IMR-90 (cell line): ENCODE measurements at regions not wholly inside any gene's neighbourhood (a gene's known extent, or its start where the extent isn't known, plus 50 kb on each side); places are given as distances from the start of the nearest gene placed in this dataset.

Experiments used
- ATAC-seq: fragments of 200-7000 bp; cut with Tn5 transposase; 2 replicates; pipeline ENCODE4 v1.9.1; 2020; ENCODE audit warnings: low read depth, mild to moderate bottlenecking, moderate library complexity
- BruUV-seq: library from RNA; stranded (reverse); fragments of 400-500 nt; replicated peaks from 2 replicates; lab custom pipeline; 2021; lab: Mats Ljungman, UMichigan
- CTCF ChIA-PET: fragments of 300-600 bp; formaldehyde crosslinking; extraction: SDS; loops from one replicate; lab custom pipeline; 2021; ENCODE audit warnings: antibody characterized with exemption; lab: Yijun Ruan, JAX
- POLR2A ChIA-PET: fragments of 300-600 bp; sonication (Branson Sonifier 250); formaldehyde crosslinking; loops from one replicate; lab custom pipeline; 2022; ENCODE audit warnings: antibody characterized with exemption; ENCODE audit not compliant: unreplicated experiment; lab: Charles Lee
- DNase-seq: peaks from one replicate; pipeline ENCODE4 v3.0.0; 2013
- H2AFZ ChIP-seq: replicated peaks from 2 replicates; pipeline ENCODE3; 2013; ENCODE audit warnings: low read length, mild to moderate bottlenecking; ENCODE audit not compliant: poor library complexity
- H2AK5ac ChIP-seq: 2 replicates; pipeline ENCODE4 v1.6.1; 2013; ENCODE audit warnings: low read depth, low read length, inconsistent platforms
- H2AK9ac ChIP-seq: replicated peaks from 2 replicates; pipeline ENCODE3; 2013; ENCODE audit warnings: mild to moderate bottlenecking, low read depth, low read length, moderate library complexity; ENCODE audit not compliant: poor library complexity
- H2BK120ac ChIP-seq: 2 replicates; pipeline ENCODE4 v1.6.1; 2013; ENCODE audit warnings: low read depth, low read length, inconsistent platforms
- H2BK15ac ChIP-seq: 3 replicates; pipeline ENCODE4 v1.6.1; 2013; ENCODE audit warnings: low read depth, low read length, inconsistent platforms
- H2BK20ac ChIP-seq: 2 replicates; pipeline ENCODE4 v1.6.1; 2013; ENCODE audit warnings: low read depth, mild to moderate bottlenecking, inconsistent platforms, low read length, moderate library complexity
- H2BK5ac ChIP-seq: 2 replicates; pipeline ENCODE4 v1.6.1; 2013; ENCODE audit warnings: mild to moderate bottlenecking, low read depth, low read length, inconsistent platforms; ENCODE audit not compliant: poor library complexity, severe bottlenecking
- H3K14ac ChIP-seq: replicated peaks from 2 replicates; pipeline ENCODE4 v1.6.1; 2013; ENCODE audit warnings: low read depth, low read length, inconsistent platforms
- H3K18ac ChIP-seq: 2 replicates; pipeline ENCODE4 v1.6.1; 2013; ENCODE audit warnings: low read depth, low read length, control low read depth
- H3K23ac ChIP-seq: 2 replicates; pipeline ENCODE4 v1.6.1; 2013; ENCODE audit warnings: low read depth, low read length, inconsistent platforms
- H3K27ac ChIP-seq: 2 replicates; pipeline ENCODE4 v1.5.1; 2013; ENCODE audit warnings: mild to moderate bottlenecking, control low read depth, low read length; ENCODE audit not compliant: insufficient read depth
- H3K27me3 ChIP-seq: 2 replicates; pipeline ENCODE4 v1.6.1; 2013; ENCODE audit warnings: low read length; ENCODE audit not compliant: control insufficient read depth, insufficient read depth
- H3K36me3 ChIP-seq: 2 replicates; pipeline ENCODE4 v1.6.1; 2013; ENCODE audit warnings: low read length, mixed read lengths; ENCODE audit not compliant: control insufficient read depth, insufficient read depth
- H3K4ac ChIP-seq: 2 replicates; pipeline ENCODE4 v1.6.1; 2013; ENCODE audit warnings: low read depth, low read length, inconsistent platforms
- H3K4me1 ChIP-seq: 2 replicates; pipeline ENCODE4 v1.6.1; 2013; ENCODE audit warnings: low read length, mixed read lengths; ENCODE audit not compliant: control insufficient read depth, insufficient read depth
- H3K4me2 ChIP-seq: 2 replicates; pipeline ENCODE4 v1.6.1; 2013; ENCODE audit warnings: low read depth, mild to moderate bottlenecking, control low read depth, low read length, moderate library complexity
- H3K4me3 ChIP-seq: 2 replicates; pipeline ENCODE4 v1.5.1; 2013; ENCODE audit warnings: low read depth, mild to moderate bottlenecking, control low read depth, low read length, moderate library complexity; ENCODE audit not compliant: insufficient read depth
- H3K56ac ChIP-seq: 2 replicates; pipeline ENCODE4 v1.6.1; 2013; ENCODE audit warnings: low read length, inconsistent platforms; ENCODE audit not compliant: insufficient read depth; ENCODE audit errors: extremely low read depth
- H3K79me1 ChIP-seq, 2 experiments: 2 replicates each; pipeline ENCODE4 v1.6.1; 2013; ENCODE audit warnings: low read length in 2 of 2, inconsistent platforms in 1 of 2, low read depth in 1 of 2
- H3K9ac ChIP-seq: 2 replicates; pipeline ENCODE4 v1.6.1; 2013; ENCODE audit warnings: low read depth, low read length, control low read depth
- H3K9me1 ChIP-seq: 2 replicates; pipeline ENCODE4 v1.6.1; 2013; ENCODE audit warnings: low read length, inconsistent platforms; ENCODE audit not compliant: insufficient read depth
- H3K9me3 ChIP-seq: 2 replicates; pipeline ENCODE4 v1.6.1; 2013; ENCODE audit warnings: low read length; ENCODE audit not compliant: control insufficient read depth, insufficient read depth
- H4K20me1 ChIP-seq: 2 replicates; pipeline ENCODE4 v1.6.1; 2013; ENCODE audit warnings: low read length, inconsistent platforms; ENCODE audit not compliant: insufficient read depth
- H4K5ac ChIP-seq: 2 replicates; pipeline ENCODE4 v1.6.1; 2013; ENCODE audit warnings: mild to moderate bottlenecking, low read depth, low read length, control low read depth
- H4K8ac ChIP-seq, 2 experiments: 2 replicates each; pipeline ENCODE4 v1.6.1; 2013; ENCODE audit warnings: low read depth in 2 of 2, low read length in 2 of 2, control low read depth in 1 of 2, inconsistent platforms in 1 of 2
- H4K91ac ChIP-seq: 2 replicates; pipeline ENCODE4 v1.6.1; 2013; ENCODE audit warnings: low read depth, low read length, inconsistent platforms; ENCODE audit not compliant: insufficient read depth
- BHLHE40 ChIP-seq: fragments of 150-350 bp; IDR thresholded peaks from 2 replicates; pipeline ENCODE4 v1.6.1; 2016; ENCODE audit warnings: mild to moderate bottlenecking, low read depth, low read length
- MAFK ChIP-seq: IDR thresholded peaks from 2 replicates; pipeline ENCODE4 v1.6.1; 2012; ENCODE audit warnings: low read depth, low read length, improper control_type of control experiment
- RAD21 ChIP-seq: IDR thresholded peaks from 2 replicates; pipeline ENCODE4 v1.6.1; 2012; ENCODE audit warnings: low read length, improper control_type of control experiment
- RFX5 ChIP-seq: IDR thresholded peaks from 2 replicates; pipeline ENCODE4 v1.8.0; 2012; ENCODE audit warnings: low read depth, mild to moderate bottlenecking, low read length, moderate library complexity
- USF2 ChIP-seq: fragments of 150-350 bp; IDR thresholded peaks from 2 replicates; pipeline ENCODE4 v1.6.1; 2017; ENCODE audit warnings: mild to moderate bottlenecking, antibody characterized with exemption, low read length, low read depth
- WGBS, 2 experiments: methylation state at CpG; one replicate each; pipeline versions ENCODE4 v1.1.5 to v1.1.7; 2013; ENCODE audit warnings: missing lambda C conversion rate in 2 of 2; ENCODE audit not compliant: insufficient read length in 1 of 2; ENCODE audit errors: extremely low coverage in 2 of 2; 5-methylcytosine and 5-hydroxymethylcytosine counted together
- dilution Hi-C: fragments of 300-500 bp; cut with HindIII; formaldehyde crosslinking; loops from one replicate; pipeline ENCODE4 v1.14.3; 2018; ENCODE audit warnings: low sequenced_read_pairs; ENCODE audit not compliant: unreplicated experiment
- in situ Hi-C: fragments of 300-500 bp; cut with MboI; formaldehyde crosslinking; loops from 3 replicates; pipeline ENCODE4 v1.14.3; 2019; ENCODE audit warnings: low sequenced_read_pairs, inconsistent platforms, mixed read lengths
- intact Hi-C: fragments of 100-400 bp; cut with micrococcal nuclease; formaldehyde crosslinking; loops from 2 replicates; pipeline ENCODE4 v1.10.0; 2022

GRCh38 chr3:159739969-159740368 is 248.7 kb upstream of the IL12A start:
- H2BK5ac ChIP-seq, result no peak overlapping the region
- no peak overlapping the region for H3K27ac ChIP-seq
- no peak overlapping the region for H3K9ac ChIP-seq
- DNase-seq (no peak), ATAC-seq (no peak)
- no peak overlapping the region for H2AK9ac ChIP-seq
- no peak overlapping the region for H2BK15ac ChIP-seq
- peaks cover 2% of the 10 kb centered on the region; the same call in 1 of the 2 replicates for H3K4me1 ChIP-seq
- no peaks in the 10 kb centered on the region for H3K9me3 ChIP-seq
- no peak overlapping the region for H2BK120ac ChIP-seq
- ChIA-PET POLR2A (interaction anchor here (0.6 kb wide), 1 partner anchor 11 kb away, joined by 5 read pairs; no protein-coding TSS in a partner anchor), CTCF (no interaction called here)
- no peak overlapping the region for H2AK5ac ChIP-seq
- H3K4me2 ChIP-seq, result no peak overlapping the region
- no peak overlapping the region for H3K4me3 ChIP-seq
- no peaks in the 10 kb centered on the region for H4K20me1 ChIP-seq
- no peak overlapping the region; the same call in 1 of the 2 replicates for H3K14ac ChIP-seq
- no peak overlapping the region for H3K23ac ChIP-seq
- peaks cover 4 to 8% of the 10 kb centered on the region in 2 experiments; a peak in 2 of 4 replicates for H3K79me1 ChIP-seq
- peaks cover 3% of the 10 kb centered on the region; the same call in 1 of the 2 replicates for H3K9me1 ChIP-seq
- in situ Hi-C loops (no loop called here), intact Hi-C loops (no loop called here), dilution Hi-C loops (no loop called here)
- no peaks in the 10 kb centered on the region for H3K27me3 ChIP-seq
- H4K91ac ChIP-seq, result no peak overlapping the region
- BruUV-seq, result no TSS peak
- no peak overlapping the region for H4K8ac ChIP-seq
- TF ChIP-seq MAFK, result no peak
- no peak for TF ChIP-seq RAD21
- no peak for TF ChIP-seq RFX5
- TF ChIP-seq USF2, result no peak
- no peak for TF ChIP-seq BHLHE40
- no peak overlapping the region for H4K5ac ChIP-seq
- H3K18ac ChIP-seq, result no peak overlapping the region
- no peaks in the 10 kb centered on the region for H3K36me3 ChIP-seq
- H2AFZ ChIP-seq, result peak overlapping the region; percentile 5
- no peak overlapping the region for H3K56ac ChIP-seq
- H2BK20ac ChIP-seq, result no peak overlapping the region
- H3K4ac ChIP-seq, result peak overlapping the region; percentile 7; the same call in 1 of the 2 replicates
- WGBS, 2 experiments, result no CpG with 5 or more reads among the region's 2 CpGs
